CD14-positive monocyte (primary cell): ENCODE measurements at regions not wholly inside any gene's neighbourhood (a gene's known extent, or its start where the extent isn't known, plus 50 kb on each side); places are given as distances from the start of the nearest gene placed in this dataset.

Experiments
- DNase-seq, 3 donors: peaks; one replicate each; pipeline ENCODE4 v3.0.0-alpha.2; 2011 to 2022
- H2AFZ ChIP-seq: 2 replicates; pipeline ENCODE4 v1.6.0; 2012; ENCODE audit warnings: mild to moderate bottlenecking, low read depth, low read length, inconsistent platforms; ENCODE audit not compliant: insufficient read depth, poor library complexity, severe bottlenecking
- H3K27ac ChIP-seq, 2 donors: 1 replicate in 1 of 2; 2 replicates in 1 of 2; pipeline ENCODE4 v1.5.1; 2012 to 2013; ENCODE audit warnings: low read length in 2 of 2, control low read depth in 1 of 2, inconsistent platforms in 1 of 2, low read depth in 1 of 2, mild to moderate bottlenecking in 1 of 2
- H3K27me3 ChIP-seq, 2 donors: one replicate each; pipeline versions ENCODE4 v1.6.0 to v1.6.1; 2011 to 2013; ENCODE audit warnings: low read length in 2 of 2; ENCODE audit not compliant: control insufficient read depth in 2 of 2, insufficient read depth in 2 of 2
- H3K36me3 ChIP-seq, 2 donors: replicated peaks in 1 of 2; 1 replicate in 1 of 2; 2 replicates in 1 of 2; pipeline versions ENCODE4 v1.5.1 to v1.6.1; 2012 to 2013; ENCODE audit warnings: low read length in 2 of 2, control low read depth in 1 of 2, inconsistent platforms in 1 of 2, mild to moderate bottlenecking in 1 of 2; ENCODE audit not compliant: insufficient read depth in 2 of 2, control insufficient read depth in 1 of 2
- H3K4me1 ChIP-seq, 2 donors: 1 replicate in 1 of 2; 2 replicates in 1 of 2; pipeline versions ENCODE4 v1.5.1 to v1.6.1; 2012 to 2013; ENCODE audit warnings: low read length in 2 of 2, control low read depth in 1 of 2, inconsistent platforms in 1 of 2, mild to moderate bottlenecking in 1 of 2, moderate library complexity in 1 of 2; ENCODE audit not compliant: insufficient read depth in 2 of 2, control insufficient read depth in 1 of 2
- H3K4me2 ChIP-seq: replicated peaks from 2 replicates; pipeline ENCODE3; 2012; ENCODE audit warnings: low read length, moderate library complexity, mild to moderate bottlenecking; ENCODE audit not compliant: poor library complexity, severe bottlenecking; ENCODE audit errors: extremely low read depth
- H3K4me3 ChIP-seq, 3 experiments: fragments of 200-600 bp in 1 of 3; sonication (generic) in 1 of 3; replicated peaks in 1 of 3; 1 replicate in 2 of 3; 2 replicates in 1 of 3; pipeline ENCODE4 v1.5.1; 2011 to 2013; ENCODE audit warnings: low read length in 3 of 3, mild to moderate bottlenecking in 3 of 3, control low read depth in 2 of 3, low read depth in 2 of 3, inconsistent platforms in 1 of 3, moderate library complexity in 1 of 3
- H3K79me2 ChIP-seq: 2 replicates; pipeline ENCODE4 v1.6.0; 2012; ENCODE audit warnings: mild to moderate bottlenecking, control low read depth, inconsistent platforms, low read length, moderate library complexity; ENCODE audit not compliant: insufficient read depth
- H3K9ac ChIP-seq: 2 replicates; pipeline ENCODE4 v1.6.0; 2017; ENCODE audit warnings: low read length, mild to moderate bottlenecking; ENCODE audit not compliant: insufficient read depth, poor library complexity, severe bottlenecking
- H3K9me3 ChIP-seq, 2 donors: replicated peaks in 1 of 2; 1 replicate in 1 of 2; 2 replicates in 1 of 2; pipeline versions ENCODE4 v1.5.1 to v1.6.1; 2012 to 2013; ENCODE audit warnings: low read length in 2 of 2, control low read depth in 1 of 2; ENCODE audit not compliant: control insufficient read depth in 1 of 2, insufficient read depth in 1 of 2
- H4K20me1 ChIP-seq: 2 replicates; pipeline ENCODE4 v1.6.0; 2012; ENCODE audit warnings: mild to moderate bottlenecking, low read length, control low read depth, moderate library complexity; ENCODE audit not compliant: insufficient read depth
- H3K27ac Mint-ChIP-seq, 7 donors: one replicate each; pipeline ENCODE4 v1.8.0; 2020; ENCODE audit warnings: mild to moderate bottlenecking in 7 of 7, mixed read lengths in 7 of 7, moderate library complexity in 6 of 7, inconsistent platforms in 2 of 7
- H3K27me3 Mint-ChIP-seq, 3 donors: one replicate each; pipeline ENCODE4 v1.8.0; 2021 to 2022; ENCODE audit warnings: low read depth in 3 of 3, mild to moderate bottlenecking in 3 of 3, mixed read lengths in 3 of 3, moderate library complexity in 3 of 3, inconsistent platforms in 1 of 3
- H3K36me3 Mint-ChIP-seq, 2 donors: one replicate each; pipeline ENCODE4 v1.8.0; 2020; ENCODE audit warnings: mixed read lengths in 2 of 2, inconsistent platforms in 1 of 2, mild to moderate bottlenecking in 1 of 2
- H3K4me1 Mint-ChIP-seq: one replicate; pipeline ENCODE4 v1.8.0; 2020; ENCODE audit warnings: mild to moderate bottlenecking, mixed read lengths
- H3K4me3 Mint-ChIP-seq, 2 donors: one replicate each; pipeline ENCODE4 v1.8.0; 2020; ENCODE audit warnings: mild to moderate bottlenecking in 2 of 2, mixed read lengths in 2 of 2, moderate library complexity in 1 of 2
- H3K9me3 Mint-ChIP-seq, 7 donors: one replicate each; pipeline ENCODE4 v1.8.0; 2020 to 2022; ENCODE audit warnings: mixed read lengths in 7 of 7, mild to moderate bottlenecking in 6 of 7, moderate library complexity in 6 of 7, inconsistent platforms in 2 of 7
- CTCF ChIP-seq: fragments of 200-600 bp; IDR thresholded peaks from one replicate; pipeline ENCODE4 v1.8.0; 2022; ENCODE audit warnings: antibody characterized with exemption, mild to moderate bottlenecking
- WGBS: methylation state at CpG from one replicate; pipeline ENCODE4 v1.1.5; 2013; ENCODE audit warnings: missing lambda C conversion rate; ENCODE audit not compliant: insufficient coverage; 5-methylcytosine and 5-hydroxymethylcytosine counted together
- intact Hi-C, 2 donors: fragments of 100-400 bp; cut with micrococcal nuclease; formaldehyde crosslinking; loops; one replicate each; pipeline versions ENCODE4 v1.15.0 to v1.15.1; 2023

- Mint-ChIP-seq H3K4me3 (no peak overlapping the region), H3K9me3 (peaks cover 2 to 13% (median 9%) of the 10 kb centered on the region in 7 donors), H3K36me3 (no peaks in the 10 kb centered on the region), H3K27ac (no peak overlapping the region), H3K27me3 (peaks cover 0 to 3% (median 0%) of the 10 kb centered on the region in 3 donors), H3K4me1 (peaks cover 11% of the 10 kb centered on the region)
- H2AFZ ChIP-seq: no peak overlapping the region
- intact Hi-C loops: no loop called here
- peaks cover 0 to 10% of the 10 kb centered on the region in 2 donors for H3K4me1 ChIP-seq
- no peak for DNase-seq
- no peak overlapping the region for H3K4me3 ChIP-seq
- no peak overlapping the region for H3K4me2 ChIP-seq
- H3K27ac ChIP-seq: no peak overlapping the region
- TF ChIP-seq CTCF: no peak
- no peaks in the 10 kb centered on the region for H3K79me2 ChIP-seq
- H3K9me3 ChIP-seq: no peaks in the 10 kb centered on the region
- no peaks in the 10 kb centered on the region for H4K20me1 ChIP-seq
- H3K36me3 ChIP-seq: no peaks in the 10 kb centered on the region
- H3K9ac ChIP-seq: no peak overlapping the region
- H3K27me3 ChIP-seq: no peaks in the 10 kb centered on the region
- WGBS: 78% methylated on average over 2 of the region's 2 CpGs
Measured at GRCh38 chr13:79966493-79966895, 374.4 kb downstream of the SPRY2 start.

DNA sequence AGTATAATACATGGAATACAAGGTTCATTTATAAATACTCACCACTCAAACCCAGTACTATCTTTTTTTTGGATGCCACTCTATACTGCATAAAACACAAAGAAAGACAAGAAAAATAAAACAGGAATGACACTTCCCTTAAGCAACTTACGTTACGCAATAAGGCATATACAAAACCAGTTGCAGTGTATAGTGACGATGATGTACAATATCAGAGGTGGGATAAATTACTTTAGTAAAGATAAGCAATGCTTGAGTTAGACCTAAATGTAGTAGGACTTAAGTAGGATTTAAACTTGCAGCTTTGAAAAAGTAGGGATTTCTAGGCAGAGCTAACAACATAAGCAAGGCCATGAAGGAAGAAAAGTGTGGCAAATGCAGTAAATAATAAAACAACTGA is 374.9 kb downstream of the SPRY2 start:
- Mint-ChIP-seq H3K9me3 (peaks cover 3 to 14% (median 9%) of the 10 kb centered on the region in 7 donors), H3K27me3 (peaks cover 0 to 3% (median 0%) of the 10 kb centered on the region in 3 donors), H3K4me3 (no peak overlapping the region), H3K4me1 (peaks cover 11% of the 10 kb centered on the region), H3K36me3 (no peaks in the 10 kb centered on the region), H3K27ac (no peak overlapping the region)
- no peak overlapping the region for H3K4me3 ChIP-seq
- peaks cover 0 to 10% of the 10 kb centered on the region in 2 donors for H3K4me1 ChIP-seq
- no peak for TF ChIP-seq CTCF
- no peak overlapping the region for H3K27ac ChIP-seq
- WGBS: no CpG with 5 or more reads among the region's 3 CpGs
- H3K36me3 ChIP-seq: no peaks in the 10 kb centered on the region
- no peak overlapping the region for H3K4me2 ChIP-seq
- no peaks in the 10 kb centered on the region for H3K9me3 ChIP-seq
- no peak overlapping the region for H2AFZ ChIP-seq
- no peaks in the 10 kb centered on the region for H3K79me2 ChIP-seq
- no peaks in the 10 kb centered on the region for H4K20me1 ChIP-seq
- intact Hi-C loops: no loop called here
- H3K9ac ChIP-seq: no peak overlapping the region
- DNase-seq: peak in 2 of 3 donors; percentile 5 to 23
- H3K27me3 ChIP-seq: no peaks in the 10 kb centered on the region
